ENCODE measurements at regions not wholly inside any gene's neighbourhood (a gene's known extent, or its start where the extent isn't known, plus 50 kb on each side); places are given as distances from the start of the nearest gene placed in this dataset.

- no peak for DNase-seq (ENCODE audit: insufficient read length, low spot score)
- no peak for TF ChIP-seq CTCF (IDR thresholded peaks at IDR 0.05; ENCODE audit: insufficient read depth, missing control alignments)
- FAIRE-seq = no peak
Measured at GRCh38 chr7:47039089-47039648, 542.7 kb downstream of the TNS3 start.

GRCh38 chr7:47038621-47039020 lies 543.3 kb downstream of the TNS3 start:
- TF ChIP-seq CTCF (IDR thresholded peaks at IDR 0.05; ENCODE audit: insufficient read depth, missing control alignments) = no peak
- DNase-seq (ENCODE audit: insufficient read length, low spot score) = no peak
- FAIRE-seq = no peak

- FAIRE-seq = no peak
- TF ChIP-seq CTCF (IDR thresholded peaks at IDR 0.05; ENCODE audit: insufficient read depth, missing control alignments) = no peak
- no peak for DNase-seq (ENCODE audit: insufficient read length, low spot score)
Measured at GRCh38 chr7:47037607-47038006, 544.3 kb downstream of the TNS3 start.

GRCh38 chr7:47036909-47037308 lies 545.0 kb downstream of the TNS3 start:
- no peak for DNase-seq (ENCODE audit: insufficient read length, low spot score)
- no peak for FAIRE-seq
- TF ChIP-seq CTCF (IDR thresholded peaks at IDR 0.05; ENCODE audit: insufficient read depth, missing control alignments) = no peak

DNA sequence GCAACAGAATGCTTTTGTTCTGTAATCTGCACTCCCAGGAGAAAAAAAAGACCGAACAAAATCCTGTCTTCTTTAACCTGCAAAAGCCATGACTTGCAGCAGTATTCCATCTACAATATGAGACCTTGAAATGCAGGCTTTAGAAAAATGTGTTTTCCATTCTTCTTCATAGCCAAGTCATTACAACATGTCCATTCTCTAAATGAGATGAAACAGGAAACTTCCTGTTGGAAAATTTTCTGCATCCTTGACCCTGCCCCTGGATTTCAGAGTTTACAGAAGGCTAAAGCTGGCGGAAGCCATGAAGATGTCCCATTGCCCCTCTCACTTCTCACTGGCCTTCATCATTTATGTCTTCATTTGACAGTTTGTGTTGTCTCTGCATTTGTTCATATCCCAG lies 546.4 kb downstream of the TNS3 start:
- FAIRE-seq = no peak
- no peak for DNase-seq (ENCODE audit: insufficient read length, low spot score)
- no peak for TF ChIP-seq CTCF (IDR thresholded peaks at IDR 0.05; ENCODE audit: insufficient read depth, missing control alignments)

- FAIRE-seq = no peak
Measured at GRCh38 chr7:47034180-47034579, 547.7 kb downstream of the TNS3 start.

More at GRCh38 chr7:47034180-47034579, 547.7 kb downstream of the TNS3 start:
- DNase-seq (ENCODE audit: insufficient read length, low spot score) = no peak
- no peak for TF ChIP-seq CTCF (IDR thresholded peaks at IDR 0.05; ENCODE audit: insufficient read depth, missing control alignments)
